WTC11 (cell line): ENCODE measurements at regions not wholly inside any gene's neighbourhood (a gene's known extent, or its start where the extent isn't known, plus 50 kb on each side); places are given as distances from the start of the nearest gene placed in this dataset.

Experiments
- ATAC-seq: fragments of 200-7000 bp; cut with Tn5 transposase; 2 replicates; pipeline ENCODE4 v1.10.0; 2021; ENCODE audit warnings: mild to moderate bottlenecking, moderate library complexity
- CTCF ChIA-PET: fragments of 300-600 bp; sonication (Branson Sonifier 250); formaldehyde crosslinking; loops from one replicate; lab custom pipeline; 2021; ENCODE audit warnings: antibody characterized with exemption; lab: Charles Lee
- POLR2A ChIA-PET: fragments of 350-600 bp; sonication (Branson Sonifier 250); formaldehyde crosslinking; loops from one replicate; lab custom pipeline; 2021; ENCODE audit warnings: antibody characterized with exemption; lab: Charles Lee
- DNase-seq: peaks from one replicate; pipeline ENCODE4 v3.0.0; 2021; ENCODE audit warnings: low spot score
- H3K27ac Mint-ChIP-seq: 2 replicates; pipeline ENCODE4 v1.8.0; 2021; ENCODE audit warnings: mixed read lengths
- H3K27me3 Mint-ChIP-seq: 2 replicates; pipeline ENCODE4 v1.8.0; 2021; ENCODE audit warnings: low read depth, mild to moderate bottlenecking, moderate library complexity, mixed read lengths
- H3K36me3 Mint-ChIP-seq: 2 replicates; pipeline ENCODE4 v1.8.0; 2021; ENCODE audit warnings: mixed read lengths
- H3K4me1 Mint-ChIP-seq: 2 replicates; pipeline ENCODE4 v1.8.0; 2022; ENCODE audit warnings: mixed read lengths
- H3K4me3 Mint-ChIP-seq: 2 replicates; pipeline ENCODE4 v1.8.0; 2021; ENCODE audit warnings: mild to moderate bottlenecking, moderate library complexity, mixed read lengths
- H3K9me3 Mint-ChIP-seq: 2 replicates; pipeline ENCODE4 v1.8.0; 2021; ENCODE audit warnings: mixed read lengths
- ATF1 ChIP-seq: sonication (generic); formaldehyde crosslinking; IDR thresholded peaks from 2 replicates; pipeline ENCODE4 v1.8.1; 2023; ENCODE audit warnings: mild to moderate bottlenecking, moderate library complexity, missing genetic modification reagents
- CBFB ChIP-seq: sonication (generic); formaldehyde crosslinking; IDR thresholded peaks from 2 replicates; pipeline ENCODE4 v1.8.1; 2022; ENCODE audit warnings: mild to moderate bottlenecking, low read depth, missing genetic modification reagents
- CREB1 ChIP-seq: sonication (generic); formaldehyde crosslinking; IDR thresholded peaks from 2 replicates; pipeline ENCODE4 v1.8.0; 2023; ENCODE audit warnings: mild to moderate bottlenecking, missing genetic modification reagents
- CREM ChIP-seq: sonication (generic); formaldehyde crosslinking; IDR thresholded peaks from 2 replicates; pipeline ENCODE4 v1.8.1; 2022; ENCODE audit warnings: mild to moderate bottlenecking, missing genetic modification reagents, moderate library complexity
- CTCF ChIP-seq: fragments of 200-600 bp; IDR thresholded peaks from 2 replicates; pipeline ENCODE4 v1.8.0; 2022; ENCODE audit warnings: antibody characterized with exemption
- E2F1 ChIP-seq: sonication (generic); formaldehyde crosslinking; IDR thresholded peaks from 2 replicates; pipeline ENCODE4 v1.8.0; 2022; ENCODE audit warnings: mild to moderate bottlenecking, missing genetic modification reagents
- E2F4 ChIP-seq: sonication (generic); formaldehyde crosslinking; IDR thresholded peaks from 2 replicates; pipeline ENCODE4 v1.8.1; 2022; ENCODE audit warnings: low read depth, mild to moderate bottlenecking, moderate library complexity, missing genetic modification reagents, borderline replicate concordance
- ESRRA ChIP-seq: sonication (generic); formaldehyde crosslinking; IDR thresholded peaks from 2 replicates; pipeline ENCODE4 v1.8.1; 2022; ENCODE audit warnings: mild to moderate bottlenecking, missing genetic modification reagents, borderline replicate concordance
- FOXJ3 ChIP-seq: sonication (generic); formaldehyde crosslinking; IDR thresholded peaks from 2 replicates; pipeline ENCODE4 v1.9.0; 2021; ENCODE audit warnings: missing genetic modification reagents, mild to moderate bottlenecking, borderline replicate concordance
- FOXK1 ChIP-seq: sonication (generic); formaldehyde crosslinking; IDR thresholded peaks from 2 replicates; pipeline ENCODE4 v1.8.0; 2022; ENCODE audit warnings: mild to moderate bottlenecking, moderate library complexity, missing genetic modification reagents
- FOXP4 ChIP-seq: sonication (generic); formaldehyde crosslinking; IDR thresholded peaks from 2 replicates; pipeline ENCODE4 v1.8.0; 2022; ENCODE audit warnings: mild to moderate bottlenecking, missing genetic modification reagents
- GTF2I ChIP-seq: fragments of 250-450 bp; sonication (Bioruptor Pico); conservative IDR thresholded peaks from 2 replicates; pipeline ENCODE4 v1.4.0; 2021; ENCODE audit warnings: mild to moderate bottlenecking
- HMGA2 ChIP-seq: fragments of 250-450 bp; sonication (Bioruptor Pico); IDR thresholded peaks from 2 replicates; pipeline ENCODE4 v1.4.0; 2021; ENCODE audit warnings: mild to moderate bottlenecking, moderate library complexity
- IRF1 ChIP-seq: sonication (generic); formaldehyde crosslinking; IDR thresholded peaks from 2 replicates; pipeline ENCODE4 v1.8.0; 2023; ENCODE audit warnings: missing genetic modification reagents
- IRF2 ChIP-seq: sonication (generic); formaldehyde crosslinking; IDR thresholded peaks from 2 replicates; pipeline ENCODE4 v1.8.0; 2022; ENCODE audit warnings: low read depth, missing genetic modification reagents, borderline replicate concordance
- MYBL2 ChIP-seq: sonication (generic); formaldehyde crosslinking; IDR thresholded peaks from 2 replicates; pipeline ENCODE4 v1.8.1; 2023; ENCODE audit warnings: mild to moderate bottlenecking, moderate library complexity, missing genetic modification reagents
- NR1H2 ChIP-seq: sonication (generic); formaldehyde crosslinking; IDR thresholded peaks from 2 replicates; pipeline ENCODE4 v1.9.0; 2021; ENCODE audit warnings: mild to moderate bottlenecking, moderate library complexity, missing genetic modification reagents
- SP1 ChIP-seq: sonication (generic); formaldehyde crosslinking; conservative IDR thresholded peaks from 2 replicates; pipeline ENCODE4 v1.8.1; 2022; ENCODE audit warnings: missing genetic modification reagents
- TP53 ChIP-seq: sonication (generic); formaldehyde crosslinking; IDR thresholded peaks from 2 replicates; pipeline ENCODE4 v1.8.1; 2023; ENCODE audit warnings: mild to moderate bottlenecking, missing genetic modification reagents
- ZBTB21 ChIP-seq: sonication (generic); formaldehyde crosslinking; IDR thresholded peaks from 2 replicates; pipeline ENCODE4 v1.8.1; 2023; ENCODE audit warnings: mild to moderate bottlenecking, missing genetic modification reagents, borderline replicate concordance
- ZNF138 ChIP-seq: sonication (generic); formaldehyde crosslinking; conservative IDR thresholded peaks from 2 replicates; pipeline ENCODE4 v1.8.1; 2022; ENCODE audit warnings: mild to moderate bottlenecking, moderate library complexity, missing genetic modification reagents
- ZNF396 ChIP-seq: fragments of 250-450 bp; sonication (Bioruptor Pico); IDR thresholded peaks from 2 replicates; pipeline ENCODE4 v1.8.0; 2021; ENCODE audit warnings: mild to moderate bottlenecking, moderate library complexity, borderline replicate concordance
- ZNF416 ChIP-seq: fragments of 250-450 bp; sonication (Bioruptor Pico); IDR thresholded peaks from 2 replicates; pipeline ENCODE4 v1.9.0; 2021; ENCODE audit warnings: mild to moderate bottlenecking, inconsistent platforms
- ZNF512 ChIP-seq: sonication (generic); formaldehyde crosslinking; IDR thresholded peaks from 2 replicates; pipeline ENCODE4 v1.8.1; 2022; ENCODE audit warnings: missing genetic modification reagents, borderline replicate concordance

- TF ChIP-seq ZNF512 (CRISPR knock-in tag) (no peak), ZNF396 (CRISPR knock-in tag) (no peak), TP53 (CRISPR knock-in tag) (no peak), MYBL2 (no peak), FOXK1 (CRISPR knock-in tag) (no peak), NR1H2 (CRISPR knock-in tag) (no peak)
Measured at GRCh38 chr4:188986271-188986689, 847.0 kb downstream of the TRIML1 start (continued).

- TF ChIP-seq SP1 (CRISPR knock-in tag) (no peak), CREM (CRISPR knock-in tag) (no peak), CBFB (CRISPR knock-in tag) (no peak), ZBTB21 (CRISPR knock-in tag) (no peak), CTCF (no peak), E2F4 (no peak), ATF1 (CRISPR knock-in tag) (no peak), GTF2I (CRISPR knock-in tag) (no peak), HMGA2 (CRISPR knock-in tag) (no peak), ZNF416 (CRISPR knock-in tag) (no peak), ESRRA (CRISPR knock-in tag) (no peak), FOXJ3 (CRISPR knock-in tag) (no peak), FOXP4 (CRISPR knock-in tag) (no peak)
- Mint-ChIP-seq H3K9me3 (peaks cover 25% of the 10 kb centered on the region), H3K4me3 (no peak overlapping the region), H3K4me1 (peaks cover 10% of the 10 kb centered on the region), H3K27ac (no peak overlapping the region), H3K36me3 (peaks cover 3% of the 10 kb centered on the region; the same call in 1 of the 2 replicates), H3K27me3 (no peaks in the 10 kb centered on the region)
- ATAC-seq (no peak), DNase-seq (no peak)
- ChIA-PET POLR2A (interaction anchor here (0.6 kb wide), 1 partner anchor 135 kb away, joined by 4 read pairs; no protein-coding TSS in a partner anchor), CTCF (no interaction called here)
Measured at GRCh38 chr4:188987011-188987410, 847.8 kb downstream of the TRIML1 start.

- no peak overlapping the region for H3K27ac Mint-ChIP-seq
- ATAC-seq (no peak), DNase-seq (no peak)
- H3K27me3 Mint-ChIP-seq = no peaks in the 10 kb centered on the region
- H3K36me3 Mint-ChIP-seq = peaks cover 3% of the 10 kb centered on the region; the same call in 1 of the 2 replicates
- no peak for TF ChIP-seq IRF2
- no peak for TF ChIP-seq ZNF138 (CRISPR knock-in tag)
- TF ChIP-seq IRF1 (CRISPR knock-in tag) = no peak
- TF ChIP-seq CREB1 (CRISPR knock-in tag) = no peak
- TF ChIP-seq FOXJ3 (CRISPR knock-in tag) = no peak
- TF ChIP-seq ESRRA (CRISPR knock-in tag) = no peak
- no peak for TF ChIP-seq E2F1 (CRISPR knock-in tag)
- peaks cover 28% of the 10 kb centered on the region for H3K9me3 Mint-ChIP-seq
- ChIA-PET POLR2A (no interaction called here), CTCF (no interaction called here)
- H3K4me3 Mint-ChIP-seq = no peak overlapping the region
- peaks cover 10% of the 10 kb centered on the region for H3K4me1 Mint-ChIP-seq
Measured at GRCh38 chr4:188988131-188988530, 848.9 kb downstream of the TRIML1 start.
